Ishikawa (cell line): ENCODE measurements at regions not wholly inside any gene's neighbourhood (a gene's known extent, or its start where the extent isn't known, plus 50 kb on each side); places are given as distances from the start of the nearest gene placed in this dataset.

Experiments
- EGR1 ChIP-seq: IDR thresholded peaks from 2 replicates; pipeline ENCODE4 v1.6.1; 2012
- EP300 ChIP-seq: IDR thresholded peaks from 2 replicates; pipeline ENCODE4 v1.6.1; 2012; ENCODE audit warnings: borderline replicate concordance
- FOXM1 ChIP-seq: IDR thresholded peaks from 2 replicates; pipeline ENCODE4 v1.6.1; 2012; ENCODE audit warnings: low read depth, borderline replicate concordance
- RAD21 ChIP-seq: IDR thresholded peaks from 2 replicates; pipeline ENCODE4 v1.6.1; 2012; ENCODE audit warnings: low read depth
- YY1 ChIP-seq: IDR thresholded peaks from 2 replicates; pipeline ENCODE4 v1.6.1; 2012; ENCODE audit warnings: low read depth
- TF ChIP-seq, protein P1 (sequence below): IDR thresholded peaks from 2 replicates; pipeline ENCODE4 v1.6.1; 2012

DNA sequence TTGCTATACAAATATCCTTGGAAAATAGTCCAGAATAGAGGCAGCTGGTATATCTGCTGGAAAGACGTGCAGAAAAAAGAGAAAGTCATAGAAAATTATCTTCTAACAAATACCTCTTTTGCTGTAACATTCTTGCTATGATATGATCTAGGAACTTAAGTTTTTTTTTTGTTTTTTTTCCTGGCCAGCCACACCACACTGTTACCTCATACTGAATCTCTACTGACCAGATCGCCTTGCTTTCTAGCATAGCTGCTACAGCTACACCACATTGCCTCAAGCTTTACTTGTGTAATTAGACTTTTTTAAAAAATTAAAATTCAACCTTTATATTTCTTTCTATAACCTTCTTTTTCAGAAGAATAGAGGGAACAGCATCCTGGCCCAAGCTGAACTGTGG is 142.2 kb upstream of the PRLR start:
- TF ChIP-seq, protein P1, sequence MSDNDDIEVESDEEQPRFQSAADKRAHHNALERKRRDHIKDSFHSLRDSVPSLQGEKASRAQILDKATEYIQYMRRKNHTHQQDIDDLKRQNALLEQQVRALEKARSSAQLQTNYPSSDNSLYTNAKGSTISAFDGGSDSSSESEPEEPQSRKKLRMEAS = no peak
- TF ChIP-seq FOXM1 (no peak), EGR1 (no peak), YY1 (no peak), RAD21 (no peak), EP300 (no peak)
